OCI-LY3 (cell line): ENCODE measurements at regions not wholly inside any gene's neighbourhood (a gene's known extent, or its start where the extent isn't known, plus 50 kb on each side); places are given as distances from the start of the nearest gene placed in this dataset.
"Not testable (repeated sequence)": the region's sequence is repeated elsewhere in the genome, so short reads cannot be mapped to it uniquely, and the experiment has no call there.

Experiments used
- H2AFZ ChIP-seq: fragments of 200-600, 300-600 bp; shearing (Covaris generic); 2 replicates; pipeline ENCODE4 v1.6.0; 2014; ENCODE audit warnings: antibody characterized with exemption, low read depth, low read length
- H3K27ac ChIP-seq: fragments of 200-600, 300-600 bp; sonication (generic); 2 replicates; pipeline ENCODE4 v1.5.1; 2014; ENCODE audit warnings: mild to moderate bottlenecking, low read length, moderate library complexity, mixed read lengths
- H3K27me3 ChIP-seq: fragments of 200-600, 300-600 bp; sonication (generic); 2 replicates; pipeline ENCODE4 v1.6.1; 2014; ENCODE audit warnings: low read depth, low read length, mixed read lengths
- H3K36me3 ChIP-seq: fragments of 200-600, 300-600 bp; sonication (generic); replicated peaks from 2 replicates; pipeline ENCODE3; 2014; ENCODE audit warnings: low read depth, low read length, mixed read lengths
- H3K4me1 ChIP-seq: fragments of 300-600, 200-600 bp; sonication (generic); 2 replicates; pipeline ENCODE4 v1.6.1; 2014; ENCODE audit warnings: low read length, mixed read lengths
- H3K4me2 ChIP-seq: fragments of 200-600, 300-600 bp; sonication (generic); 2 replicates; pipeline ENCODE4 v1.6.1; 2014; ENCODE audit warnings: low read length, mixed read lengths
- H3K4me3 ChIP-seq: fragments of 300-600, 200-600 bp; sonication (generic); 2 replicates; pipeline ENCODE4 v1.5.1; 2014; ENCODE audit warnings: antibody characterized with exemption, mild to moderate bottlenecking, low read length, moderate library complexity
- H3K79me2 ChIP-seq: fragments of 300-600, 200-600 bp; shearing (Covaris generic); 2 replicates; pipeline ENCODE4 v1.6.1; 2014; ENCODE audit warnings: mild to moderate bottlenecking, low read length, mixed read lengths
- H3K9ac ChIP-seq: fragments of 300-600, 200-600 bp; shearing (Covaris generic); 2 replicates; pipeline ENCODE4 v1.6.0; 2014; ENCODE audit warnings: mild to moderate bottlenecking, low read length, moderate library complexity
- H3K9me3 ChIP-seq: fragments of 200-600, 300-600 bp; shearing (Covaris generic); 2 replicates; pipeline ENCODE4 v1.6.1; 2014; ENCODE audit warnings: low read length, mixed read lengths; ENCODE audit not compliant: insufficient read depth
- H4K20me1 ChIP-seq: fragments of 200-600, 300-600 bp; sonication (generic); 2 replicates; pipeline ENCODE4 v1.6.1; 2016; ENCODE audit warnings: low read length, mixed read lengths; ENCODE audit not compliant: insufficient read depth
- CTCF ChIP-seq: fragments of 200-600, 300-600 bp; sonication (generic); IDR thresholded peaks from 2 replicates; pipeline ENCODE4 v1.5.1; 2014; ENCODE audit warnings: antibody characterized with exemption, low read length, low read depth
- EZH2phosphoT487 ChIP-seq: fragments of 200-600 bp; shearing (Covaris generic); IDR thresholded peaks from 2 replicates; pipeline ENCODE4 v1.6.1; 2018; ENCODE audit warnings: antibody characterized with exemption, mixed run types, low read depth

- Histone ChIP-seq H3K36me3 (no peaks in the 10 kb centered on the region), H3K4me1 (peaks cover 28% of the 10 kb centered on the region), H3K9me3 (no peaks in the 10 kb centered on the region), H4K20me1 (no peaks in the 10 kb centered on the region), H3K79me2 (no peaks in the 10 kb centered on the region), H3K27ac (no peak overlapping the region), H3K27me3 (no peaks in the 10 kb centered on the region), H2AFZ (no peak overlapping the region), H3K9ac (no peak overlapping the region), H3K4me2 (peak overlapping the region; percentile 27), H3K4me3 (0 out of 2 replicates have a peak overlapping the region, but pooled peaks have one; percentile 5)
- TF ChIP-seq CTCF = no peak
- no peak for TF ChIP-seq EZH2phosphoT487
These were observed 139.9 kb upstream of the ADCY1 start for GRCh38 chr7:45434167-45434784.

GRCh38 chr7:45435131-45435530, 139.0 kb upstream of the ADCY1 start:
- H3K9me3 ChIP-seq = no peaks in the 10 kb centered on the region
- H3K79me2 ChIP-seq = no peaks in the 10 kb centered on the region
- H3K4me3 ChIP-seq = no peak overlapping the region
- no peak overlapping the region for H3K4me2 ChIP-seq
- no peak overlapping the region for H3K9ac ChIP-seq
- H3K36me3 ChIP-seq = no peaks in the 10 kb centered on the region
- H3K4me1 ChIP-seq = peaks cover 28% of the 10 kb centered on the region
- H4K20me1 ChIP-seq = no peaks in the 10 kb centered on the region
- no peak overlapping the region for H3K27ac ChIP-seq
- TF ChIP-seq CTCF (no peak), EZH2phosphoT487 (no peak)
- no peak overlapping the region for H2AFZ ChIP-seq
- H3K27me3 ChIP-seq = no peaks in the 10 kb centered on the region

GRCh38 chr7:45435846-45436245, 138.3 kb upstream of the ADCY1 start:
- H3K4me2 ChIP-seq = no peak overlapping the region
- no peaks in the 10 kb centered on the region for H4K20me1 ChIP-seq
- H3K9ac ChIP-seq = no peak overlapping the region
- H3K27ac ChIP-seq = no peak overlapping the region
- TF ChIP-seq CTCF (no peak), EZH2phosphoT487 (no peak)
- H2AFZ ChIP-seq = no peak overlapping the region
- H3K4me1 ChIP-seq = peaks cover 28% of the 10 kb centered on the region
- no peaks in the 10 kb centered on the region for H3K9me3 ChIP-seq
- H3K4me3 ChIP-seq = no peak overlapping the region
- no peaks in the 10 kb centered on the region for H3K79me2 ChIP-seq
- H3K36me3 ChIP-seq = no peaks in the 10 kb centered on the region
- no peaks in the 10 kb centered on the region for H3K27me3 ChIP-seq

GRCh38 chr7:45440776-45441175, 133.4 kb upstream of the ADCY1 start:
- H3K79me2 ChIP-seq, H3K27me3 ChIP-seq, H2AFZ ChIP-seq, H3K36me3 ChIP-seq, H3K9me3 ChIP-seq, H3K27ac ChIP-seq, H3K4me3 ChIP-seq, H3K9ac ChIP-seq, H4K20me1 ChIP-seq, H3K4me2 ChIP-seq: not testable (repeated sequence)
- H3K4me1 ChIP-seq = peaks cover 44% of the 10 kb centered on the region
